ENCODE measurements at regions not wholly inside any gene's neighbourhood (a gene's known extent, or its start where the extent isn't known, plus 50 kb on each side); places are given as distances from the start of the nearest gene placed in this dataset.

DNA sequence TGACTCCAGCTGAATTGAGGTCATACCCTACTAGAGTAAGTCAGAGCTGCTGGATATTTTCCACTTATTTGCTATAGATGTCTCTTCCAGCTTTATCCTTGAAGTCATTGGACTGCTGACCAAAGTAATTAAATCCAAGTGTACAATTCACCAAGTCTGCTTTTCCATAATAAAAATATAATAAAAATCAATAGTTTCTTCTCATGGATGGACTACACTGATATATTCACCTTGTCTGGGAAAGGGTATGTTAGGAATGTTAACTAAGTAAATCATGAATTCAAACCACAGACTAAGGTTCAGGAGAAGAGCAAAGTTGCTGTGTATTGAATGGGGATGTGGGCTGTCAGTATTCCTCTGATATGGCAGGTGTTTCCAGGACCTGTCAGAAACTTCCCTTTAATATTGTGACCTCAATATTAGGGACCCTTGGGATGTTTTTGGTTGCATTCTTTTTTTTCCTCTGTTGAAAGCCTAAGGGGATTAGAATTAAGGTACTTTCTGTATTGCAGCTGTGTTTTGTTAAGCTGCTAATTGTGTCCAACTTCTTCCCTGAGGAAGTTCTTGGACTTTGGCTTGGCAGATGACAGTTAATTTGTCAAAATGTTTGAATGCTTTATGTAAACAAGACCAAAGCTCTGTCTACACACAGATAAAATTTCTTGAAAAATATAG is 284.0 kb downstream of the ATP23 start:
- no peak for DNase-seq (ENCODE audit: low read depth)
- TF ChIP-seq, protein P1, sequence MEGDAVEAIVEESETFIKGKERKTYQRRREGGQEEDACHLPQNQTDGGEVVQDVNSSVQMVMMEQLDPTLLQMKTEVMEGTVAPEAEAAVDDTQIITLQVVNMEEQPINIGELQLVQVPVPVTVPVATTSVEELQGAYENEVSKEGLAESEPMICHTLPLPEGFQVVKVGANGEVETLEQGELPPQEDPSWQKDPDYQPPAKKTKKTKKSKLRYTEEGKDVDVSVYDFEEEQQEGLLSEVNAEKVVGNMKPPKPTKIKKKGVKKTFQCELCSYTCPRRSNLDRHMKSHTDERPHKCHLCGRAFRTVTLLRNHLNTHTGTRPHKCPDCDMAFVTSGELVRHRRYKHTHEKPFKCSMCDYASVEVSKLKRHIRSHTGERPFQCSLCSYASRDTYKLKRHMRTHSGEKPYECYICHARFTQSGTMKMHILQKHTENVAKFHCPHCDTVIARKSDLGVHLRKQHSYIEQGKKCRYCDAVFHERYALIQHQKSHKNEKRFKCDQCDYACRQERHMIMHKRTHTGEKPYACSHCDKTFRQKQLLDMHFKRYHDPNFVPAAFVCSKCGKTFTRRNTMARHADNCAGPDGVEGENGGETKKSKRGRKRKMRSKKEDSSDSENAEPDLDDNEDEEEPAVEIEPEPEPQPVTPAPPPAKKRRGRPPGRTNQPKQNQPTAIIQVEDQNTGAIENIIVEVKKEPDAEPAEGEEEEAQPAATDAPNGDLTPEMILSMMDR (IDR thresholded peaks at IDR 0.05; ENCODE audit: insufficient read depth, low read depth, low read length, missing control alignments): no peak
- no peak overlapping the region for H3K4me3 ChIP-seq (ENCODE audit: low read depth, low read length)

GRCh38 chr12:58233886-58234285 is 292.5 kb downstream of the ATP23 start:
- no peak overlapping the region for H3K4me3 ChIP-seq (ENCODE audit: low read depth, low read length)
- TF ChIP-seq, protein P1 (IDR thresholded peaks at IDR 0.05; ENCODE audit: insufficient read depth, low read depth, low read length, missing control alignments): no peak
- no peak for DNase-seq (ENCODE audit: low read depth)

DNA sequence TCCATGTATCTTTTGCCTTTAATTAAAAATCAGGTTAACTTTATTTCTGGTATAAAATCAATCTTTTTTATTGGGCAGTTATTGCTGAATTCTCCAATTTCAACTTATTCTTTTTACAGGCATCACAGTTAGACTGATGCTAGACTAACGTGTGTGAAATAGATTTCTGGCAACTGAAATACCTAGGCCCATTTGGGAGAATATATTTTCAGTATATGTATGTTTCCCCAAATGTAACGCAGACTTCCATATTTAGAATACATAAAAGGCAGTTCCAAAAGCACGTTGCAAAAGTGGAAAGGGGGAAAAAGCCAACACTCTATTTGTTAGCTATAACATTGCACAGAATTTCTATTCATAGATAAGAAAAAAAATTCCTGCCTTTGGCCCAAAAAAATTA is 297.0 kb downstream of the ATP23 start:
- no peak overlapping the region for H3K4me3 ChIP-seq (ENCODE audit: low read depth, low read length)
- TF ChIP-seq, protein P1 (IDR thresholded peaks at IDR 0.05; ENCODE audit: insufficient read depth, low read depth, low read length, missing control alignments): no peak
- no peak for DNase-seq (ENCODE audit: low read depth)

DNA sequence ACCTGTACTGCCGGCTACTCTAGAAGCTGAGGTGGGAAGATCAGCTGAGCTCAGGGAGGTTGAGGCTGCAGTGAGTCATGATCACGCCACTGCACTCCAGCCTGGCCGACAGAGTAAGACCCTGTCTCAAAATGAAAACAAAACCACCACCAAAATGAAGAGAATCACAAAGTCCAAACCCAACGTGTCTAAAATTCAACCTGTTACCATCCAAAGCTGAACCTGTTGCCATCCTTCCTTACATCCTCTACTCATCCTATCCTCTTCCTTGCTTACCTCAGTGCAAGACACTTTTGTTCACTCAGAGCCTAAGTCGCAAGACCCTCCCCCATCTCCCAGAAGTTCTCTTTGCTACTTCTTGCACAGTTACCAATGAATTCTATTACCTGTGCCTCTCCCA is 299.7 kb downstream of the ATP23 start:
- no peak for DNase-seq (ENCODE audit: low read depth)
- TF ChIP-seq, protein P1 (IDR thresholded peaks at IDR 0.05; ENCODE audit: insufficient read depth, low read depth, low read length, missing control alignments): no peak
- no peak overlapping the region for H3K4me3 ChIP-seq (ENCODE audit: low read depth, low read length)

DNA sequence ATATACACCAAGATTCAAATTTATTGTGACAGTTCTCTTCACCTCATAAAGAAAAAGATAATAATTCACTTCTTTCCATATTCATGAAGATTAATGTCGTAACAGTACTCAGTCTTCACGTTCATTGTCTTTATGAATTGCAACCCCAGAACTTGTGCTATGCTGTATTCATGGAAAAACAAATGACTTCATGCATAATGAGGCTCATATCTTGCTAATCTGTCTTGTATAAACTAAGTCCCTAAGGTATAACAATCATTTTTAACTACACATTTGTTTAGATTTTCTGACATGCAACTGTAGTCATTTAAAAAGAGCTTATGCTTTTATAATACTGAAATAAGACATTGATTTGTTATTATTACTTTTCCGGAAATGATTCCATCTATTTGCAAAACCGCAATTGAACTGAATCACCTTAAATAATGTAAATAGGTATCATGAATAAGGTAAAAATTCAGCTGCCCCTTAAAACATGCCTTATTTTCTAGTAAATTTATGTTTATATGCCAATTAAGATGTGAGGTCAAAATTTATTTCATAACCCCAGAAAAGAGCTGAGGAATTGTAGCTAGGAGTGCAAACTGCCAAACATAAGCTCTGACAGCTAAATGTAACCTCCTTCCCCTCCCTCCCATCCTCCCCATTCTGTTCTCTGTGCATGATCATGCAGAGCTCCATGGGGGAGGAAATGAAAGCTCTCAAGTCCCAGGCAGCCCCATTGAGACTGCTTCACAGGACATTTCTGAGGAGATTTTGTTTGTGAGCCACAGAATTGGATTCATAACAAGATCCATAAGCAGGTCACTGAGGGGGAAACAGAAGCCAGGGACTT is 301.6 kb downstream of the ATP23 start:
- TF ChIP-seq, protein P1 (IDR thresholded peaks at IDR 0.05; ENCODE audit: insufficient read depth, low read depth, low read length, missing control alignments): no peak
- no peak for DNase-seq (ENCODE audit: low read depth)
- H3K4me3 ChIP-seq (ENCODE audit: low read depth, low read length): no peak overlapping the region

DNA sequence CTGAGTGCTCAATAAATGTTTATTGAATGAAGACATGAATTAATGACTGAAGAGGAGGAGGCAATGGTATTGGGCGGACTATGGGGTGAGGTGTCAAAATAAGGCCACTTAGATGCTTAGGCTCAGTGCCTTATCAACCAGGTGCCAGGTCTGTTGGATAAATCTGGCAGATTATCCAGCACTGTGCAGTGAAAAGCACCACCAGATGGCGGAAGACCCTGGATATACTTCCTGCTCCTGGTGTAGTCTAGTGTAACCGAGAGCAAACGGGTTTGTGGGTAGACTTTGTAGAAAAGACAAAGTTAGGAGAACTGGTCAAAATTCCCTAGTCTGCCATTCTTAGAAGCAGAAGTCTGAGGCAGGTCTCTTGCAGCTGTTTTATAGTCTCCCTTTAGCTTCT is 306.3 kb downstream of the ATP23 start:
- DNase-seq (ENCODE audit: low read depth): no peak
- H3K4me3 ChIP-seq (ENCODE audit: low read depth, low read length): no peak overlapping the region

More for the DNA sequence above, 306.3 kb downstream of the ATP23 start:
- TF ChIP-seq, protein P1 (IDR thresholded peaks at IDR 0.05; ENCODE audit: insufficient read depth, low read depth, low read length, missing control alignments): no peak

Measured in GM12865 (cell line).